Right kidney (tissue), 1 donor: ENCODE measurements at regions not wholly inside any gene's neighbourhood (a gene's known extent, or its start where the extent isn't known, plus 50 kb on each side); places are given as distances from the start of the nearest gene placed in this dataset.
"Not testable (repeated sequence)": the region's sequence is repeated elsewhere in the genome, so short reads cannot be mapped to it uniquely, and the experiment has no call there.

Experiments
- DNase-seq: peaks from one replicate; pipeline ENCODE4 v3.0.0-alpha.2; 2016

DNA sequence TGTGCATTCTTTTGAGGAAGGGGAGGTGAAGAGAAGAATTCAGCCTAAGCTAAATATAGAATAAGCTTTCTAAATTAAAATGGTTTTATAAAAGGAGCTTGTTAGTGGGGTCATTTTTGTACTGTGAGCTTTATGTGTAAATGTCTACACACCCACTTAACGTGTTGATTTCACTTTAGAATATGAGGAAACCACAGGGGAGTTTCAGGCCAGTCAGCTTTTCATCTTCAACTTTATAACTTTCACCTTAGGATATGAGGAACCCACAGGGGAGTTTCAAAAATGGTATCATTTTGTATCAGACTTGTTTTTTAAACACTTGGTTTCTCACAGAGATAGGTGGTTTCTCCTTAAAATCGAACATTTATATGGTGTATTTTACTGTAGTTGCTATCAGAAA, 120.7 kb upstream of the NIPA1 start:
- not testable (repeated sequence) for DNase-seq

DNA sequence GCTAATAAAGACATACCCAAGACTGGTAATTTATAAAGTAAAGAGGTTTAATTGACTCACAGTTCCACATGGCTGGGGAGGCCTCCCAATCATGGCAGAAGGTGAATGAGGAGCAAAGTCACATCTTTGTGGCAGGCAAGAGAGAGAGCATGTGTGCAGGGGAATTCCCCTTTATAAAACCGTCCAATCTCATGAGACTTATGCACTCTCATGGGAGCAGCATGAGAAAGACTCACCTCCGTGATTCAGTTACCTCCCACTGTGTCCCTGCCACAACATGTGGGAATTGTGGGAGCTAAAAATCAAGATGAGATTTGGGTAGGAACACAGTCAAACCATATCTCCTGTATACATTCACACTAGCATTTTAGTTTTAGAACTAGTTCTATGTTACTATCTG, 101.7 kb upstream of the NIPA1 start:
- DNase-seq: not testable (repeated sequence)

DNA sequence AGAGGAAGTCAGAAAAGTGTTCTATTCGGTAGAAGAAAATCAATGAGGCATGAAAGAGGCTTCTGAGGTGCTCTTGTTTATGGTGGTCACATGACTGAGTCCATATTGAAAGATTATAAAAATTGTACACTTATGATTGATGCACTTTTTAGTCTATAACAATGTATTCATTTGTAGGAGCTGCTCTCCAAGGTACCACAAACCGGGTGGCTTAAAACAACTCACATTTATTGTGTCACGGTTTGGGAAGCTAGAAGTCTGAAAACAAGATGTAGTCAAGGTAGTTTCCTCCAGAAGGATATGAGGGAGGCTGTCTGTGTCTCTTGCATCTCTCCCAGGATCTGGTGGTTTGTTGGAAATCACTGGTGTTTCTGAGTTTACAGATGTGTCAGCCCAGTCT, 86.6 kb upstream of the NIPA1 start:
- DNase-seq: not testable (repeated sequence)

DNA sequence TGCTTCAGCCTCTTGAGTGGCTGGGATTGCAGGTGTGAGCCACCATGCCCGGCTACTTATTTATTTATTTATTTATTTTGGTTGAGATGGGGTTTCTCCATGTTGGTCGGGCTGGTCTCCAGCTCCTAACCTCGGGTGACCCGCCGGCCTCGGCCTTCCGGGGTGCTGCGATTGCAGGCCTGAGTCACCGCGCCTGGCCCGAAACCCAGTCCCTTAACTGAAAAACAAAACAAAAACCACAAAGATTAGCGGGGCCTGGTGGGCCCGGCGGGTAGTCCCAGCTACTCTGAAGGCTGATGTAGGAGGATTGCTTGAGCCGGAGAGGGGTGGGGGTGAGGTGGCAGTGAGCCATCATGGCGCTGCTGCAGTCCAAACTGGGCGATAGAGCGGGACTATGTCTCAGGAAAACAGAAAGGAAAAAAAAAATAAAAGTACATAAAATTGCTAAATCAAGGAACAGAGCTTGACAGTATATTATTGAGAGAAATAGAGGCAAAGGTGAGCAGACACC, 75.6 kb upstream of the NIPA1 start:
- DNase-seq: not testable (repeated sequence)

DNA sequence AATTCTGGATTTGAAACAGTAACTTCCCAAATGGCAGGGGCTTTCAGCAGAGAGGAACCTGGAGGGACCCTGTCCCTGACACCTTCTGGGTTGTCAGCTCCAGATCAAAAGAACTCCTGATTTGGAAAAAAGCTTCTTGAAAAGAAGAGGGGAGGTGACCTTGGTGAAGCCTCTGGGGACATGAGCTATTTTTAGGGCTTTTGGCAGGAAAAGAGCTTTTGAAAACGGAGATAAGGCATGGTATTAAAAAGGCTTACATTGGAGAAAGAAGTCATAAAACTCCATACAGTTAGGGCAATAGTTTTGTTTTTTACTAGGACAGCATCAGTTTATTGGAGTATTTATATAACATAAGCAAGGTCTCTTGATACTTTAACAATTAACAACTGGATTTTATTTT, 72.5 kb upstream of the NIPA1 start:
- not testable (repeated sequence) for DNase-seq

DNA sequence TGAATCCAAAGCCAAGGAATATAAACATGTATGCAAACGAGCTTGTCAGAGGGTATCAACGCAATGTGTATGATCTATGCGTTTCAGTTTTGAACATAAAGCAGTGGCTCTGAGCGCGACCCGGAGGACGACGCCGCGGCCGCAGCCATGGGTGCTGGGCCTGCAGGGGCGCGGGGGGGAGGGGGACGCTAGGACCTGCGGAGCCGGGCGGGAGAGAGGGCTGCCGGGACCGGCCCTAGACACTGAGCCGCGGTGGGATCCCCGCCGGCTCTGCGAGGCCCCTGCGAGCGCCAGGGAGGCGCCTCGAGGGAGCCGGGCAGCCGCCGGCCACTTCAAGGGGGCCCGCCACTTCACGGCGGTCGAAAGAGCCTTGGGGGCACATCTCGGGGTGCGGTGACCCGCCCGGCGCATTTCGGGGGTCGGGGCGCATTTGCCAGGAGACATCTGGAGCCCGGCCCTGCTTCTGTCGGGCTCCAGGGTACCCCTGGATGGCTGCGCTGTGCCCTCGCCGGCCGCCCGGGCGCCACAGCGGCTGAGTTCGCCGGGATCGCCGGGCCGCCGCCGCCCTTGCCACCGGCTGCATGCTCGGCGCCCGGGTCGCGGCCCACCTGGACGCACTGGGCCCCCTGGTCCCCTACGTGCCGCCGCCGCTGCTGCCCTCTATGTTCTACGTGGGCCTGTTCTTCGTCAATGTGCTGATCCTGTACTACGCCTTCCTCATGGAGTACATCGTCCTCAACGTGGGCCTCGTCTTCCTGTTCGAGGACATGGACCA, 71.9 kb upstream of the NIPA1 start:
- DNase-seq: peak; percentile 42

DNA sequence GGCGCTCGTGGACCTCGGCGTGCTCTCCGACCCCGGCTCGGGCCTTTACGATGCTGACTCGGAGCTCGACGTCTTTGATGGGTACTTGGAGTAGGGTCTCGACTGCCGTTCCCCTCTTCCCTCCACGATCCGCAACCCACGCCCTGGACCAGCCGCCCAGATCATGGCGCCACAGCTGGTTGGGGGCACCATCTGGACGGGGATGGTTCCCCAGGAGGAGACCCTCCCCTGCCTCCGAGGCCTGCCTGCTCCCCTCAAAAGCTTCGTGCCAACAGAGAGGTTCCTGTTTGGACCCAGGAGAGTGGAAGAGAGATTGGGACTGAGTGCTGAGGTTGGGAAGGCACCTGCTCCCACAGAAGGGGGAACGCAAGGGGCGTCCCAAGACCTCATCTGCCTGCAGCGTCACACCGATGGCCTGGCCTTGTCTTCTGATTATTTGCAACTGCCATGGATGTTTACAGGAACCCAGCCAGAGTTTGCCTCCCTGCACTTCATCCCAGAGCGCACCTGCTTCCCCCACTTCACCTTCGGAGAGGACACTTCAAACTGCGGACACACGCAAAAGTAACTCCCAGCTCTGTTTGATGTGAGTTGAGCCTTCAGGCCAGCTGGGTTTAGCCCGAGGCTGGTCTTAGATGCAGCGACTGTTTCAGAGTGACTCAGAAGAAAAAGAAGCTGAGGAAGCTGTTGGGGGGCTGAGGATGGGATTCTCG, 71.2 kb upstream of the NIPA1 start:
- DNase-seq: peak; percentile 8

DNA sequence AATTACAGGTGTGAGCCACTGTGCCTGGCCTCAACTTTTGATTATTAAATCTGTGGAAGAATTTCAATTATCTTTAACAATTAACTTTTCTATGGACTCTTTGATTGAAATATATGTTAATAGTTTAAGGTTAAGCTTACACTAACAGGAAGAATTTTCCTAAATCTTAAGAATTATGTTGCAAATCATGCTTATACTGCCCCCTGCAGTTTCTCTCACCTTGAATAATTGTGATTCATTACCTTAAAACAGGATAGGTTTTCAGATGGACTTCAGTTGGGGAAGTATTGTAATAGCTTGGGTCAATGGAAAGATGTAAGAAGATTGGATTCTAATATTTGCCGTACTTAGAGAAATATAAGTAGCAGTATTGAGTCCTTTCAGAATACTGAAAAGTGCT, 66.5 kb upstream of the NIPA1 start:
- not testable (repeated sequence) for DNase-seq

DNA sequence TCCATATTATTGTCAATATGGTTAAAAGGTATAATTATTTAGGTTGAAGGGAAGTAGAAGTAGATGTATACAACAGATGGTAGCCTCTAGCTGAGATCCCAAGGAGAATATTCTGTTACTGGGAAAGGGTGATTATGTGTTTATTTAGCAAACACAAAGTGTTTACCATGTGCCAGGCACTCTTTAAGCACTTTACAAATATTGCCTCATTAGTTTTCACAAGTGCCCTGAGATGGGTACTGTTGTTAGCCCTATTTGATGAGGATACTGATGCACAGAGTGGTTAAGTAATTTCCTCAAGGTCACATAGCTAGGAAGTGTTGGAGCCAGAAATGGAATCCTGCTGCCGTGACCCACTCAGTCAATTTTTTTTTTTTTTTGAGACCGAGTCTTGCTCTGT, 60.3 kb upstream of the NIPA1 start:
- DNase-seq: not testable (repeated sequence)

DNA sequence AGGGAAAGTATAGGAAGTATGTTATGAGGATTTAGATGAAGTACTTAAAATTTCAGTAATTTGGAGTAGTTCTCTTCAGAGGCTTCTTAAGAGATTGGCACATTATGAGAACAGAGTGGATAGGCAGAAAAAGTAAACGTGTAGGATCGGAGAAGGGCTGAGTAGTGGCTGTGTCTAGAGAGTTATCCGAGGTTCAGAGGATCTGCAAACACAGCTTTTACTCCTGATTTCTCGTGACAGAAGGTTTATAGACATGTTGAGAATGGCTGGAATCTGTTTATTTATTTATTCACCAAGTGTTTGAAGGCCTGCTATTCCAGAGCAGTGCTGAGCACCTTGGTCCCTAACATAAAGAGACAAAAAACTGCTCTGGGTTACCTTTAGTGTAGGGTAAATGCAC, 51.4 kb upstream of the NIPA1 start:
- not testable (repeated sequence) for DNase-seq

DNA sequence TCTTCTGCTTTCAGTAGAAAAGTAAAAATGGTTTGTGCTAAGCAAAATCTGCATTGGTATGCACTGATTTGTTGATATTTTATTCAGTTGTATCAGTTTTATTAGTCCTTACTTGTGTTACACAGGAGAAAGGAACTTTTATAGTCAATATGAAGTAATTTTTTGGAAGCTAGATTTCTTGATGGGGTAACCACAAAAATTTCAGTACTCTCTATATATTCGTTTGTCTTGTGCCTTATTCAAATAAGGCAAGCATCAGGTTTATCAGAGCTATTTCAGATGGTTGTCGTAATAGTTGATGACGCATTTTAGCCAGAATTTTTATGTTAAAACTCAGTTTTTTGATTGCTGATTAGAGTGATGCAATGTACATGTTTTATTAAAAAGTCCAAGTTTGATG, 50.7 kb upstream of the NIPA1 start:
- no peak for DNase-seq

DNA sequence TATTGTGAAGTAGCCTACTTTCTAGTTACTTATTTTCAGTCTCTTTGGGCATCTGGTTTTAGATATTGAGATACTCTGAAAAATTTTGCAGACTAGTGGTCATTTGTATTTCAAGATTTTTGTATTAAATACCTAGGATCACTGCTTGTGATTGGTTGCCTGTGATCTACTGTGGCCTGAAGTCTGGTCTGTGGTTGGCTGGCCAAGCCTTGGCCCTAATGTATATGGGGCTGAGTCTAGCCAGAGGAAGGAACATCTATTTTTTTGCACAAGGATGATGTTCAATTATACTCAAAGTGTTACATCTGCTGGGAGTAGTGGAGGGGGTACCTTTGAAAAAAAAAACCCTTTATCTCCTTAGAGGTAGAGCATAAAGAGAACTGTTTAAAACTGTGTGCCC, 50.2 kb upstream of the NIPA1 start:
- DNase-seq: not testable (repeated sequence)
